Activated CD8-positive, alpha-beta T cell treated with anti-CD3 and anti-CD28 coated beads for 36 hours (primary cell): ENCODE measurements at regions not wholly inside any gene's neighbourhood (a gene's known extent, or its start where the extent isn't known, plus 50 kb on each side); places are given as distances from the start of the nearest gene placed in this dataset.

Experiments used
- ATAC-seq: fragments of 200-7000 bp; cut with Tn5 transposase; one replicate; pipeline ENCODE4 v1.10.0; 2021; ENCODE audit warnings: mild to moderate bottlenecking, moderate library complexity
- CTCF ChIA-PET: fragments of 350-600 bp; sonication (Branson Sonifier 250); formaldehyde crosslinking; loops from one replicate; lab custom pipeline; 2021; ENCODE audit warnings: antibody characterized with exemption; lab: Charles Lee
- POLR2A ChIA-PET: fragments of 350-600 bp; sonication (Branson Sonifier 250); formaldehyde crosslinking; loops from one replicate; lab custom pipeline; 2021; ENCODE audit warnings: antibody characterized with exemption; lab: Charles Lee
- DNase-seq: peaks from one replicate; pipeline ENCODE4 v3.0.0-alpha.2; 2020
- H3K27ac Mint-ChIP-seq: one replicate; pipeline ENCODE4 v1.8.0; 2021; ENCODE audit warnings: mild to moderate bottlenecking, mixed read lengths
- H3K27me3 Mint-ChIP-seq: one replicate; pipeline ENCODE4 v1.8.0; 2021; ENCODE audit warnings: mixed read lengths
- H3K36me3 Mint-ChIP-seq: one replicate; pipeline ENCODE4 v1.8.0; 2021; ENCODE audit warnings: low read depth, mixed read lengths
- H3K4me1 Mint-ChIP-seq: one replicate; pipeline ENCODE4 v1.8.0; 2021; ENCODE audit warnings: low read depth, mixed read lengths
- H3K4me3 Mint-ChIP-seq: one replicate; pipeline ENCODE4 v1.8.0; 2021; ENCODE audit warnings: mild to moderate bottlenecking, moderate library complexity, mixed read lengths
- H3K9me3 Mint-ChIP-seq: one replicate; pipeline ENCODE4 v1.8.0; 2021; ENCODE audit warnings: mixed read lengths
- intact Hi-C: fragments of 100-400 bp; cut with micrococcal nuclease; formaldehyde crosslinking; loops from one replicate; pipeline ENCODE4 v1.10.0; 2022
- TF ChIP-seq, protein P1 (sequence below): fragments of 200-600 bp; IDR thresholded peaks from one replicate; pipeline ENCODE4 v1.8.0; 2022; ENCODE audit warnings: antibody characterized with exemption, mild to moderate bottlenecking

- ChIA-PET CTCF (no interaction called here), POLR2A (no interaction called here)
- DNase-seq (no peak), ATAC-seq (no peak)
- H3K9me3 Mint-ChIP-seq: no peaks in the 10 kb centered on the region
- no peak overlapping the region for H3K4me3 Mint-ChIP-seq
- H3K27ac Mint-ChIP-seq: no peak overlapping the region
- intact Hi-C loops: no loop called here
- H3K36me3 Mint-ChIP-seq: no peaks in the 10 kb centered on the region
- no peaks in the 10 kb centered on the region for H3K27me3 Mint-ChIP-seq
- H3K4me1 Mint-ChIP-seq: no peaks in the 10 kb centered on the region
- TF ChIP-seq, protein P1, sequence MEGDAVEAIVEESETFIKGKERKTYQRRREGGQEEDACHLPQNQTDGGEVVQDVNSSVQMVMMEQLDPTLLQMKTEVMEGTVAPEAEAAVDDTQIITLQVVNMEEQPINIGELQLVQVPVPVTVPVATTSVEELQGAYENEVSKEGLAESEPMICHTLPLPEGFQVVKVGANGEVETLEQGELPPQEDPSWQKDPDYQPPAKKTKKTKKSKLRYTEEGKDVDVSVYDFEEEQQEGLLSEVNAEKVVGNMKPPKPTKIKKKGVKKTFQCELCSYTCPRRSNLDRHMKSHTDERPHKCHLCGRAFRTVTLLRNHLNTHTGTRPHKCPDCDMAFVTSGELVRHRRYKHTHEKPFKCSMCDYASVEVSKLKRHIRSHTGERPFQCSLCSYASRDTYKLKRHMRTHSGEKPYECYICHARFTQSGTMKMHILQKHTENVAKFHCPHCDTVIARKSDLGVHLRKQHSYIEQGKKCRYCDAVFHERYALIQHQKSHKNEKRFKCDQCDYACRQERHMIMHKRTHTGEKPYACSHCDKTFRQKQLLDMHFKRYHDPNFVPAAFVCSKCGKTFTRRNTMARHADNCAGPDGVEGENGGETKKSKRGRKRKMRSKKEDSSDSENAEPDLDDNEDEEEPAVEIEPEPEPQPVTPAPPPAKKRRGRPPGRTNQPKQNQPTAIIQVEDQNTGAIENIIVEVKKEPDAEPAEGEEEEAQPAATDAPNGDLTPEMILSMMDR: no peak
Measured at GRCh38 chr6:105537981-105538578, 135.2 kb upstream of the PREP start.

DNA sequence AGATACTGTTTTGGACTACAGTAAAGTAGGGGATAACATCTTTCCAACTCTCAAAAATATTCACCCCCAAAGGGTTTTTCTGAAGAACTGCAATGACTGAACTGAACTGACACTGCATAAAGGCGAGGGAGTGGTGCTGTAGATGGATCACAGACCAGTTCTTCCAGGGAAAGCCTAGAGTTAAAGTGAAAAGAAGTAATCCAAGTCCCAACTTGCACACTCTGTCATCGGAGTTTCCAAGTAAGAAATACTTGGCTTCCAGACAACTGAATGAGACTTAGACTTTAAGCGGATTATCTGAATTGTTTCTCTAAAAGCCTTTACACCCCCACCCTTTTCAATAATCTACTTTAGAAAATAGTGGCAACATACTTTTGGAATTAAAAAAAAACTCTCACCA is 134.1 kb upstream of the PREP start:
- Mint-ChIP-seq H3K4me1 (no peaks in the 10 kb centered on the region), H3K4me3 (no peak overlapping the region), H3K9me3 (no peaks in the 10 kb centered on the region), H3K36me3 (no peaks in the 10 kb centered on the region), H3K27ac (no peak overlapping the region), H3K27me3 (peaks cover 2% of the 10 kb centered on the region)
- POLR2A ChIA-PET: no interaction called here
- CTCF ChIA-PET: no interaction called here
- DNase-seq (no peak), ATAC-seq (no peak)
- intact Hi-C loops: no loop called here
- TF ChIP-seq, protein P1: no peak

DNA sequence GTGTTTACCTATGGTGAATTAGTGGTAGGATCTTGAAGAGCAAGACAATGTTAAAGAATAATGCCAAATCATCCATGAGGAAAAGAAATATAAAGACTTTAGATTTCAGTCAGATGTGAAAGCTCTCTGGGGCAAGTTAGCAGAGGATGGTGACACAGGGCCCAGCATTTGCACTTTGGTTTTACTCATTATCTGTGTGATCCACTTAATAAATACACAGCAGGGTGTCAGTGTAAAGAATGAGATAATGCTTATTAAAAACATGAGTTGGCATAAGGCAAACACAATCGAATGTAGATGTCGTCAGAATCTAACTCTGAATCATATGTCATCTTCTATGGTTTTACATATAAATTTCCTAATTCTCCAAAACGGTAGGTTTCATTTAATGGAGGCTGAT is 130.4 kb upstream of the PREP start:
- H3K4me1 Mint-ChIP-seq: no peaks in the 10 kb centered on the region
- ChIA-PET POLR2A (no interaction called here), CTCF (no interaction called here)
- DNase-seq (no peak), ATAC-seq (no peak)
- TF ChIP-seq, protein P1: no peak
- no peaks in the 10 kb centered on the region for H3K36me3 Mint-ChIP-seq
- intact Hi-C loops: no loop called here
- H3K9me3 Mint-ChIP-seq: no peaks in the 10 kb centered on the region
- no peak overlapping the region for H3K4me3 Mint-ChIP-seq
- H3K27me3 Mint-ChIP-seq: peaks cover 2% of the 10 kb centered on the region
- H3K27ac Mint-ChIP-seq: no peak overlapping the region

DNA sequence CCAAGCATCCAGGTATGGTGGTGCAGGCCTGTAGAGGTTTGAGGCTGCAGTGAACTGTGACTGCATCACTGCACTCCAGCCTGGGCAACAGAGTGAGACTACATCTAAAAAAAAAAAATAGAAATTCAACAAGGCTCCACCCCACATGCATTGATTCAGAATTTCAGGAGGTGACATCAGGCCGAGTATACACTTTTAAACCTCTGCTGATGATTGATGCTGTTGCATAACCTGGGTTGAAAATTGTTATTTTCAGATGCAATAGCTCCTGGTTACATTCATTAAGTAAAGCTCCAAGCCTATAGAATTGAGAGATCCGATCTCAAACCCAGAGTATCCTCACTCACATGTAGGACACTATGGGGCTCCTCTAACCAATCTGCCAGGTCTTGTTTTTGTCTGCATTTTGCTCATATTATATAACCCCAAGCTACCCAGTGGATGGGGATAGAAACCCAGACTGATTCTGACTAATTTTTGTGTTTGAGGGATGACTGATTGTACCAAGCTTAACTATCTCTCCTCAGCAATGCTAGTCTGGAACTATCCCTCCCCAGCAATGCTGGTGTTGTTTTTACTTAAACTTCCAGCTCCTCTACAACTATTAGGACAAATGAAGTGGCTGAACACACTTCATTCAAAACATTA is 123.5 kb upstream of the PREP start:
- no peak for ATAC-seq
- Mint-ChIP-seq H3K9me3 (no peaks in the 10 kb centered on the region), H3K4me1 (no peaks in the 10 kb centered on the region), H3K27ac (no peak overlapping the region), H3K27me3 (no peaks in the 10 kb centered on the region), H3K36me3 (no peaks in the 10 kb centered on the region), H3K4me3 (no peak overlapping the region)
- intact Hi-C loops: no loop called here
- TF ChIP-seq, protein P1: no peak
- no peak for DNase-seq
- POLR2A ChIA-PET: interaction anchor here (0.6 kb wide), 1 partner anchor 13 kb away, joined by 3 read pairs; no protein-coding TSS in a partner anchor
- CTCF ChIA-PET: no interaction called here

GRCh38 chr6:105522626-105523322 is 119.9 kb upstream of the PREP start:
- H3K4me3 Mint-ChIP-seq: no peak overlapping the region
- intact Hi-C loops: no loop called here
- no peak for ATAC-seq
- TF ChIP-seq, protein P1: no peak
- DNase-seq: no peak
- H3K4me1 Mint-ChIP-seq: no peaks in the 10 kb centered on the region
- CTCF ChIA-PET: interaction anchor here (1.6 kb wide), 1 partner anchor 26 kb away, joined by 4 read pairs; no protein-coding TSS in a partner anchor
- peaks cover 3% of the 10 kb centered on the region for H3K27me3 Mint-ChIP-seq
- peaks cover 3% of the 10 kb centered on the region for H3K9me3 Mint-ChIP-seq
- no peaks in the 10 kb centered on the region for H3K36me3 Mint-ChIP-seq
- no peak overlapping the region for H3K27ac Mint-ChIP-seq
- POLR2A ChIA-PET: no interaction called here
